MM.1S (cell line): ENCODE measurements at regions not wholly inside any gene's neighbourhood (a gene's known extent, or its start where the extent isn't known, plus 50 kb on each side); places are given as distances from the start of the nearest gene placed in this dataset.

Source experiments
- CTCF ChIP-seq: fragments of 300-600 bp; sonication (generic); IDR thresholded peaks from 2 replicates; pipeline ENCODE4 v1.5.1; 2016; ENCODE audit warnings: antibody characterized with exemption, low read length, mixed read lengths
- EZH2 ChIP-seq: fragments of 300-600 bp; sonication (generic); optimal IDR thresholded peaks from 2 replicates; pipeline ENCODE3; 2017; ENCODE audit warnings: low read depth, mild to moderate bottlenecking, antibody characterized with exemption, low read length, mixed read lengths

- TF ChIP-seq CTCF (no peak), EZH2 (no peak)
These were observed 102.2 kb downstream of the ABHD5 start for GRCh38 chr3:43792904-43793303.
